H9 (cell line): ENCODE measurements at regions not wholly inside any gene's neighbourhood (a gene's known extent, or its start where the extent isn't known, plus 50 kb on each side); places are given as distances from the start of the nearest gene placed in this dataset.

Source experiments
- DNase-seq: peaks from one replicate; pipeline ENCODE4 v3.0.0-alpha.2; 2017
- H2AFZ ChIP-seq: one replicate; pipeline ENCODE4 v1.6.1; 2013; ENCODE audit warnings: mild to moderate bottlenecking, low read length, control low read depth, moderate library complexity
- H2AK5ac ChIP-seq: 2 replicates; pipeline ENCODE4 v1.6.1; 2013; ENCODE audit warnings: low read length, control low read depth, mixed read lengths; ENCODE audit not compliant: insufficient read length
- H2BK120ac ChIP-seq: one replicate; pipeline ENCODE4 v1.6.1; 2013; ENCODE audit warnings: low read depth, mild to moderate bottlenecking, low read length, control low read depth, inconsistent platforms; ENCODE audit not compliant: poor library complexity, severe bottlenecking
- H2BK12ac ChIP-seq: 2 replicates; pipeline ENCODE4 v1.6.1; 2013; ENCODE audit warnings: low read length, control low read depth, mixed read lengths, low read depth; ENCODE audit not compliant: insufficient read length
- H2BK15ac ChIP-seq: 2 replicates; pipeline ENCODE4 v1.6.1; 2013; ENCODE audit warnings: low read depth, low read length, control low read depth
- H2BK20ac ChIP-seq: one replicate; pipeline ENCODE4 v1.6.1; 2013; ENCODE audit warnings: low read depth, mild to moderate bottlenecking, low read length, control low read depth, inconsistent platforms; ENCODE audit not compliant: poor library complexity, severe bottlenecking
- H2BK5ac ChIP-seq: 2 replicates; pipeline ENCODE4 v1.6.1; 2013; ENCODE audit warnings: low read length, control low read depth, mixed read lengths; ENCODE audit not compliant: insufficient read length
- H3K14ac ChIP-seq: 2 replicates; pipeline ENCODE4 v1.6.1; 2013; ENCODE audit warnings: low read length, control low read depth; ENCODE audit not compliant: insufficient read depth
- H3K18ac ChIP-seq: 2 replicates; pipeline ENCODE4 v1.6.1; 2013; ENCODE audit warnings: low read depth, mild to moderate bottlenecking, mixed read lengths, low read length, control low read depth; ENCODE audit not compliant: insufficient read length
- H3K23ac ChIP-seq: 2 replicates; pipeline ENCODE4 v1.6.1; 2013; ENCODE audit warnings: low read length, control low read depth, mixed read lengths, low read depth; ENCODE audit not compliant: insufficient read length
- H3K23me2 ChIP-seq: 2 replicates; pipeline ENCODE4 v1.6.1; 2013; ENCODE audit warnings: low read depth, mild to moderate bottlenecking, mixed read lengths, low read length, control low read depth; ENCODE audit not compliant: insufficient read length, poor library complexity, severe bottlenecking
- H3K27ac ChIP-seq: 2 replicates; pipeline ENCODE4 v1.5.1; 2013; ENCODE audit warnings: low read length, control low read depth, mixed read lengths, low read depth; ENCODE audit not compliant: insufficient read length
- H3K27me3 ChIP-seq: 2 replicates; pipeline ENCODE4 v1.6.1; 2013; ENCODE audit warnings: low read length, control low read depth, inconsistent platforms; ENCODE audit not compliant: insufficient read depth
- H3K4ac ChIP-seq: 2 replicates; pipeline ENCODE4 v1.6.1; 2013; ENCODE audit warnings: low read depth, mild to moderate bottlenecking, control low read depth, inconsistent platforms, low read length, moderate library complexity
- H3K4me1 ChIP-seq: 2 replicates; pipeline ENCODE4 v1.6.1; 2013; ENCODE audit warnings: low read length, control low read depth, inconsistent platforms; ENCODE audit not compliant: insufficient read depth
- H3K4me2 ChIP-seq: 2 replicates; pipeline ENCODE4 v1.6.1; 2013; ENCODE audit warnings: low read length, control low read depth, mixed read lengths; ENCODE audit not compliant: insufficient read length, insufficient read depth
- H3K56ac ChIP-seq: 2 replicates; pipeline ENCODE4 v1.6.1; 2013; ENCODE audit warnings: low read depth, mild to moderate bottlenecking, mixed read lengths, low read length, control low read depth; ENCODE audit not compliant: insufficient read length
- H3K79me1 ChIP-seq: 2 replicates; pipeline ENCODE4 v1.6.1; 2013; ENCODE audit warnings: low read depth, mild to moderate bottlenecking, moderate library complexity, low read length, control low read depth, inconsistent platforms; ENCODE audit not compliant: insufficient read depth, poor library complexity, severe bottlenecking
- H3K79me2 ChIP-seq: 2 replicates; pipeline ENCODE4 v1.6.1; 2013; ENCODE audit warnings: low read length, control low read depth, inconsistent platforms; ENCODE audit not compliant: insufficient read depth
- H3K9ac ChIP-seq: 2 replicates; pipeline ENCODE4 v1.6.1; 2013; ENCODE audit warnings: low read length, control low read depth, mixed read lengths; ENCODE audit not compliant: insufficient read length; ENCODE audit errors: extremely low read depth
- H3K9me3 ChIP-seq: one replicate; pipeline ENCODE4 v1.6.1; 2013; ENCODE audit warnings: low read depth, low read length, inconsistent platforms; ENCODE audit not compliant: control insufficient read depth
- H3T11ph ChIP-seq: one replicate; pipeline ENCODE4 v1.6.1; 2013; ENCODE audit warnings: mild to moderate bottlenecking, low read length, control low read depth, inconsistent platforms
- H4K20me1 ChIP-seq: one replicate; pipeline ENCODE4 v1.6.1; 2013; ENCODE audit not compliant: control insufficient read depth, insufficient read length, insufficient read depth
- H4K5ac ChIP-seq: 2 replicates; pipeline ENCODE4 v1.6.1; 2013; ENCODE audit warnings: low read depth, mild to moderate bottlenecking, mixed read lengths, low read length, control low read depth; ENCODE audit not compliant: insufficient read length
- H4K8ac ChIP-seq: replicated peaks from 2 replicates; pipeline ENCODE4 v1.6.1; 2013; ENCODE audit warnings: low read length, control low read depth, mixed read lengths, low read depth; ENCODE audit not compliant: insufficient read length
- H4K91ac ChIP-seq: 2 replicates; pipeline ENCODE4 v1.6.1; 2013; ENCODE audit warnings: low read depth, mild to moderate bottlenecking, moderate library complexity, mixed read lengths, low read length, control low read depth; ENCODE audit not compliant: insufficient read length
- H3K27ac Mint-ChIP-seq, 3 experiments: 2 replicates in 2 of 3; 3 replicates in 1 of 3; pipeline ENCODE4 v1.8.0; 2020 to 2021; ENCODE audit warnings: mixed read lengths in 3 of 3, mild to moderate bottlenecking in 1 of 3, moderate library complexity in 1 of 3
- H3K27me3 Mint-ChIP-seq: 2 replicates; pipeline ENCODE4 v1.8.0; 2021; ENCODE audit warnings: low read depth, mild to moderate bottlenecking, moderate library complexity, mixed read lengths
- H3K36me3 Mint-ChIP-seq, 3 experiments: 2 replicates in 2 of 3; 3 replicates in 1 of 3; pipeline ENCODE4 v1.8.0; 2020 to 2021; ENCODE audit warnings: low read depth in 3 of 3, mixed read lengths in 3 of 3; ENCODE audit not compliant: insufficient read depth in 1 of 3
- H3K4me1 Mint-ChIP-seq, 2 experiments: 2 replicates each; pipeline ENCODE4 v1.8.0; 2020; ENCODE audit warnings: mixed read lengths in 2 of 2
- H3K4me3 Mint-ChIP-seq, 2 experiments: 2 replicates in 1 of 2; 3 replicates in 1 of 2; pipeline ENCODE4 v1.8.0; 2020 to 2021; ENCODE audit warnings: mild to moderate bottlenecking in 2 of 2, mixed read lengths in 2 of 2, moderate library complexity in 1 of 2
- H3K9me3 Mint-ChIP-seq, 2 experiments: 2 replicates in 1 of 2; 3 replicates in 1 of 2; pipeline ENCODE4 v1.8.0; 2020; ENCODE audit warnings: mild to moderate bottlenecking in 2 of 2, mixed read lengths in 2 of 2, moderate library complexity in 1 of 2
- CTCF ChIP-seq: fragments of 200-600 bp; sonication (generic); conservative IDR thresholded peaks from 3 replicates; pipeline ENCODE4 v1.8.0; 2021; ENCODE audit warnings: antibody characterized with exemption, mild to moderate bottlenecking
- WGBS: extraction: QIAGEN DNeasy Blood & Tissue Kit; methylation state at CpG from one replicate; pipeline ENCODE4 v1.1.7; 2013; ENCODE audit warnings: missing lambda C conversion rate, low lambda C conversion rate, mixed read lengths; ENCODE audit not compliant: insufficient read length; ENCODE audit errors: extremely low coverage; 5-methylcytosine and 5-hydroxymethylcytosine counted together

DNA sequence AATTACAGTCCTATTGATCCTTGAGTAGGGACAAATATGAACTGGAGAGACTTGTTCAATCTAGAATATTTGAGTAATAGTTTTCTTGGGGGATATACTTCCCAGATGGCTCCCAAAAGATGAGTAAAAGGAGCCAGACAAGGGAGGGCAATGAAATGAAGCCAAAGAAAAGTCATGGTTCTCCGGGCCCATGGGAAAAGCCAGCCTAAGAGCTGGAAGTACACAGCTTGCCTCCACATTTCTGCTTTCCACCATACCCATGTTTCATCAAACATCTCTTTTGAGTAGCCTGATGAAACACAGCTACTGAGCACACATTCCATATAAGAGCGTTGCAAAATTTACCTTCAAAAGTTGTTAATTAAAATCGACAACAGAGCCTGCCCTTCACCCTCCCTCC, 535.0 kb upstream of the FZD8 start:
- TF ChIP-seq CTCF: no peak
- Mint-ChIP-seq H3K4me1 (peaks cover 9 to 11% of the 10 kb centered on the region in 2 experiments), H3K27ac (no peak overlapping the region), H3K4me3 (no peak overlapping the region), H3K27me3 (peaks cover 4% of the 10 kb centered on the region), H3K9me3 (no peaks in the 10 kb centered on the region; a peak in 1 of 5 replicates), H3K36me3 (no peaks in the 10 kb centered on the region; a peak in 2 of 7 replicates)
- no peak overlapping the region for H3K56ac ChIP-seq
- H3K4me2 ChIP-seq: no peak overlapping the region
- no peaks in the 10 kb centered on the region for H3K79me2 ChIP-seq
- no peaks in the 10 kb centered on the region for H4K20me1 ChIP-seq
- DNase-seq: no peak
- no peak overlapping the region for H4K91ac ChIP-seq
- H2BK120ac ChIP-seq: no peak overlapping the region
- H2AK5ac ChIP-seq: no peak overlapping the region
- H4K5ac ChIP-seq: no peak overlapping the region
- H3K79me1 ChIP-seq: no peaks in the 10 kb centered on the region
- WGBS: no CpG with 5 or more reads among the region's 3 CpGs
- H2BK12ac ChIP-seq: no peak overlapping the region
- H3K23ac ChIP-seq: no peak overlapping the region
- H3K27me3 ChIP-seq: no peaks in the 10 kb centered on the region
- H3K4ac ChIP-seq: no peak overlapping the region
- H3K9ac ChIP-seq: no peak overlapping the region
- no peak overlapping the region for H2AFZ ChIP-seq
- H3K18ac ChIP-seq: no peak overlapping the region
- no peak overlapping the region for H3T11ph ChIP-seq
- H3K27ac ChIP-seq: no peak overlapping the region
- H2BK5ac ChIP-seq: no peak overlapping the region
- H2BK15ac ChIP-seq: no peak overlapping the region
- H4K8ac ChIP-seq: no peak overlapping the region
- no peaks in the 10 kb centered on the region for H3K4me1 ChIP-seq
- H3K9me3 ChIP-seq: no peaks in the 10 kb centered on the region
- H2BK20ac ChIP-seq: no peak overlapping the region
- H3K14ac ChIP-seq: no peak overlapping the region
- H3K23me2 ChIP-seq: no peaks in the 10 kb centered on the region
